ENCODE measurements at regions not wholly inside any gene's neighbourhood (a gene's known extent, or its start where the extent isn't known, plus 50 kb on each side); places are given as distances from the start of the nearest gene placed in this dataset.

DNA sequence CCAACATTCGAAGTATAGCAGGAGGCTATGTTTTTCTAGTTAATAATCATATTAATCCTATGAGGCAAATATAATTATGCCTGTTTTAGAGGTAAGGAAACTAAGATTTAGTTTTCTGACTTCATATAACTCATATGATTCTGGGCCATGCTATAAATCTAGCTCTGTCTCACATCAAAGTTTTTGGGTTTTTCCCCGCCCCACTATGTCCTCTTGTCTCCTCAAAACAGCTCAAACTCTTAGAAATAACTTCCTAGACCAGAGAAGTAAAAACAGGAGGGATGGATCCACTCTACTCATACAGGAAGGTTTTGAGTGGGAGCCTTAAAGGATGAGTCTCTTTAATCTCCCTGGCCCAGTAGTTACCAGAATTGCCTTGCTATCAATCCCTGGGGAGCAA, 256.4 kb upstream of the FGGY start:
- H2AFZ ChIP-seq (ENCODE audit: low read depth, low read length) = no peak overlapping the region
- no peaks in the 10 kb centered on the region for H4K20me1 ChIP-seq (ENCODE audit: insufficient read depth)
- no peaks in the 10 kb centered on the region for H3K79me2 ChIP-seq (replicated peaks; ENCODE audit: insufficient read depth, low read length)
- H3K4me2 ChIP-seq (ENCODE audit: low read length) = no peak overlapping the region
- H3K9me2 ChIP-seq (ENCODE audit: insufficient read depth, low read length) = no peaks in the 10 kb centered on the region
- no peak overlapping the region for H3K4me3 ChIP-seq (ENCODE audit: low read length)
- H3K9ac ChIP-seq (ENCODE audit: low read length) = no peak overlapping the region
- no peaks in the 10 kb centered on the region for H3K36me3 ChIP-seq (ENCODE audit: insufficient read depth, low read length)
- H3K27me3 ChIP-seq (ENCODE audit: insufficient read depth, low read depth, low read length) = no peaks in the 10 kb centered on the region
- H3F3A ChIP-seq (ENCODE audit: insufficient read depth, low read length, poor library complexity, severe bottlenecking) = no peaks in the 10 kb centered on the region
- no peak overlapping the region for H3K27ac ChIP-seq (ENCODE audit: low read length)
- H3K9me3 ChIP-seq (ENCODE audit: low read length) = no peaks in the 10 kb centered on the region
- no peak for TF ChIP-seq RAD21 (conservative IDR thresholded peaks at IDR 0.05)
- TF ChIP-seq POLR2AphosphoS5 (IDR thresholded peaks at IDR 0.05) = no peak
- no peak for TF ChIP-seq EZH2 (IDR thresholded peaks at IDR 0.05; ENCODE audit: borderline replicate concordance, insufficient read depth, low read length, poor library complexity, severe bottlenecking)
- no peak for TF ChIP-seq MXI1 (conservative IDR thresholded peaks at IDR 0.05; ENCODE audit: poor library complexity, severe bottlenecking)
- no peak for TF ChIP-seq EP300 (conservative IDR thresholded peaks at IDR 0.05; ENCODE audit: poor library complexity, severe bottlenecking)
- no peak for TF ChIP-seq TAF1 (IDR thresholded peaks at IDR 0.05; ENCODE audit: low read depth)

DNA sequence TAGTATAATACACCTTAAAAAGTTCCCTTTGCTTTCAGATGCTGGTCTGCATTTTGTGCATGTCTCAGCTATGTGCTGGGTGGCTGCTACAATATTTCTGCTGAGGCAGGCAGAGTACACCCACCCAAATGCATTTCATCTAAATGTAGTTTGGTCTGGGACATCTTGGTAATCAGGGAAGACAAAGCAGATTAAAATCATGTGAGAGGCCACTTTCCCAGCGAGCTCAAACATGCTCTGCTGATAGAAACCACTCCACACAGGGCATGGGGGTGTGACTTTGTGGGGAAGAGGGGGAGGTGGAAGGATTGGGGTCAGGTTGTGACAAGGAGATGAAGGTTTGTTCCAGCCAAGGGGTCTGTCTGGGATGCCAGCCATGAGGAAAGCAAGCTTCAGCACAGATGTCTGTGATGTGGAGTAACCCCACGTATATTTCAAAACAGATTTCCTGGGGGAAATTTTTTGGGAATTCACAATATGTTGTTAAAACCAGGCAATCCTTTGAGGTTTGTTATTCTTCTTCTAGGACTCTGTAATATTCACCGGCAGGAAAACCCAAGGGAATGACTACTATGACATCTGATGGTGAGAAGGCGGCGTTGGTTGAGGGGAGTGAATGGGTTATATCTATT, 255.1 kb upstream of the FGGY start:
- no peaks in the 10 kb centered on the region for H4K20me1 ChIP-seq (ENCODE audit: insufficient read depth)
- no peak overlapping the region for H3K27ac ChIP-seq (ENCODE audit: low read length)
- H3K9me3 ChIP-seq (ENCODE audit: low read length) = no peaks in the 10 kb centered on the region
- no peak overlapping the region for H2AFZ ChIP-seq (ENCODE audit: low read depth, low read length)
- no peaks in the 10 kb centered on the region for H3K36me3 ChIP-seq (ENCODE audit: insufficient read depth, low read length)
- no peak overlapping the region for H3K9ac ChIP-seq (ENCODE audit: low read length)
- H3K79me2 ChIP-seq (replicated peaks; ENCODE audit: insufficient read depth, low read length) = no peaks in the 10 kb centered on the region
- no peaks in the 10 kb centered on the region for H3F3A ChIP-seq (ENCODE audit: insufficient read depth, low read length, poor library complexity, severe bottlenecking)
- no peak overlapping the region for H3K4me3 ChIP-seq (ENCODE audit: low read length)
- H3K9me2 ChIP-seq (ENCODE audit: insufficient read depth, low read length) = no peaks in the 10 kb centered on the region
- no peak overlapping the region for H3K4me2 ChIP-seq (ENCODE audit: low read length)
- TF ChIP-seq, protein P1, sequence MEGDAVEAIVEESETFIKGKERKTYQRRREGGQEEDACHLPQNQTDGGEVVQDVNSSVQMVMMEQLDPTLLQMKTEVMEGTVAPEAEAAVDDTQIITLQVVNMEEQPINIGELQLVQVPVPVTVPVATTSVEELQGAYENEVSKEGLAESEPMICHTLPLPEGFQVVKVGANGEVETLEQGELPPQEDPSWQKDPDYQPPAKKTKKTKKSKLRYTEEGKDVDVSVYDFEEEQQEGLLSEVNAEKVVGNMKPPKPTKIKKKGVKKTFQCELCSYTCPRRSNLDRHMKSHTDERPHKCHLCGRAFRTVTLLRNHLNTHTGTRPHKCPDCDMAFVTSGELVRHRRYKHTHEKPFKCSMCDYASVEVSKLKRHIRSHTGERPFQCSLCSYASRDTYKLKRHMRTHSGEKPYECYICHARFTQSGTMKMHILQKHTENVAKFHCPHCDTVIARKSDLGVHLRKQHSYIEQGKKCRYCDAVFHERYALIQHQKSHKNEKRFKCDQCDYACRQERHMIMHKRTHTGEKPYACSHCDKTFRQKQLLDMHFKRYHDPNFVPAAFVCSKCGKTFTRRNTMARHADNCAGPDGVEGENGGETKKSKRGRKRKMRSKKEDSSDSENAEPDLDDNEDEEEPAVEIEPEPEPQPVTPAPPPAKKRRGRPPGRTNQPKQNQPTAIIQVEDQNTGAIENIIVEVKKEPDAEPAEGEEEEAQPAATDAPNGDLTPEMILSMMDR (IDR thresholded peaks at IDR 0.05; ENCODE audit: poor library complexity, severe bottlenecking) = no peak
- H3K27me3 ChIP-seq (ENCODE audit: insufficient read depth, low read depth, low read length) = no peaks in the 10 kb centered on the region

GRCh38 chr1:59043796-59044195, 253.1 kb upstream of the FGGY start:
- Histone ChIP-seq H3K9me3 (ENCODE audit: low read length) (no peaks in the 10 kb centered on the region), H3K4me2 (ENCODE audit: low read length) (no peak overlapping the region), H3K9me2 (ENCODE audit: insufficient read depth, low read length) (no peaks in the 10 kb centered on the region), H3K27ac (ENCODE audit: low read length) (no peak overlapping the region), H3K27me3 (ENCODE audit: insufficient read depth, low read depth, low read length) (no peaks in the 10 kb centered on the region), H3K79me2 (replicated peaks; ENCODE audit: insufficient read depth, low read length) (no peaks in the 10 kb centered on the region), H3K9ac (ENCODE audit: low read length) (no peak overlapping the region), H3K4me3 (ENCODE audit: low read length) (no peak overlapping the region), H2AFZ (ENCODE audit: low read depth, low read length) (no peak overlapping the region), H3F3A (ENCODE audit: insufficient read depth, low read length, poor library complexity, severe bottlenecking) (no peaks in the 10 kb centered on the region), H4K20me1 (ENCODE audit: insufficient read depth) (no peaks in the 10 kb centered on the region), H3K36me3 (ENCODE audit: insufficient read depth, low read length) (no peaks in the 10 kb centered on the region)
- TF ChIP-seq POLR2AphosphoS5 (IDR thresholded peaks at IDR 0.05) = no peak
- no peak for TF ChIP-seq RAD21 (conservative IDR thresholded peaks at IDR 0.05)
- no peak for TF ChIP-seq MXI1 (conservative IDR thresholded peaks at IDR 0.05; ENCODE audit: poor library complexity, severe bottlenecking)
- TF ChIP-seq EZH2 (IDR thresholded peaks at IDR 0.05; ENCODE audit: borderline replicate concordance, insufficient read depth, low read length, poor library complexity, severe bottlenecking) = no peak
- no peak for TF ChIP-seq REST (IDR thresholded peaks at IDR 0.05; ENCODE audit: borderline replicate concordance)
- no peak for TF ChIP-seq TAF1 (IDR thresholded peaks at IDR 0.05; ENCODE audit: low read depth)
- no peak for TF ChIP-seq EP300 (conservative IDR thresholded peaks at IDR 0.05; ENCODE audit: poor library complexity, severe bottlenecking)
- no peak for TF ChIP-seq SMC3 (conservative IDR thresholded peaks at IDR 0.05; ENCODE audit: poor library complexity)
- TF ChIP-seq, protein P1 (IDR thresholded peaks at IDR 0.05; ENCODE audit: poor library complexity, severe bottlenecking) = no peak
